HT-29 (cell line): ENCODE measurements at regions not wholly inside any gene's neighbourhood (a gene's known extent, or its start where the extent isn't known, plus 50 kb on each side); places are given as distances from the start of the nearest gene placed in this dataset.
"Not testable (repeated sequence)": the region's sequence is repeated elsewhere in the genome, so short reads cannot be mapped to it uniquely, and the experiment has no call there.

ENCODE experiments used
- DNase-seq: peaks from one replicate; pipeline ENCODE4 v3.0.0-alpha.2; 2015; ENCODE audit warnings: low spot score

DNA sequence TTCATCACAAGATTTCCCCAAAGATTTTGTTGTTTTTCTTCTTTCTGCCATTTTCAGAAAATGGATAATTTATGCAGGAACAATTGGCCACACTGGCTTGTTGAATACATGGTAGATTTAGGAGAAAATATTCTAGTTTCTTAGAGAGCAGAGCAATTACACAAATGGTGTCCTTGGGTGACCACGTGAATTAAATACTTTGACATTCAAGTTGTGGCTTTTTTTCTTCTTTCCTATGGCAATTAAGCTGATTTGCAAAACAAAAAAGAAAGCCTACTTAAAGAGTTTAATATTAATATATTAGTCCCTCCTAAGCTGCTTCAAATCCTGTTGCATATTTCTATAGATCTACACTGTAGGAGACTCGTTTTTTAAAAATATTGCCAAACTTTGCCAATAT lies 133.0 kb upstream of the HTR2C start:
- DNase-seq = no peak

DNA sequence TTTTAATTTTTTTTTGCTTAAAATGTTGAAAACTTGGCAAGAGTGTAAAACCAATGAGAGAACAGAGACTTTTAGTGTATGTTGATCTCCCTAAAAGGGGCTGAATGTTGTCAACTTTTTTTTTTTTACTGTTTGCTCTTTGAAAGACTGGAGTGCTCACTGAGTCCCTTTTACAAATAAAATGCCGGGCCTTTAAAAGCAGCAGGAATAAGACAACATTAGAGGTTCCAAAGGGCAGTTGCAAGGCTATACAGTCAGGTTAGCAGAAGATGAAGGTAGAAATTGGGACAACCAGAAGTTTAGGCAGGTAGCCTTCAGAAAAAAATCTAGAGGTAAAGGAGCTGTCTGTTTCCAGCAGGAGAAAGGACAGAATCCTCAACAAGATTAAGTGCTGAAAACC lies 132.5 kb upstream of the HTR2C start:
- DNase-seq = no peak

DNA sequence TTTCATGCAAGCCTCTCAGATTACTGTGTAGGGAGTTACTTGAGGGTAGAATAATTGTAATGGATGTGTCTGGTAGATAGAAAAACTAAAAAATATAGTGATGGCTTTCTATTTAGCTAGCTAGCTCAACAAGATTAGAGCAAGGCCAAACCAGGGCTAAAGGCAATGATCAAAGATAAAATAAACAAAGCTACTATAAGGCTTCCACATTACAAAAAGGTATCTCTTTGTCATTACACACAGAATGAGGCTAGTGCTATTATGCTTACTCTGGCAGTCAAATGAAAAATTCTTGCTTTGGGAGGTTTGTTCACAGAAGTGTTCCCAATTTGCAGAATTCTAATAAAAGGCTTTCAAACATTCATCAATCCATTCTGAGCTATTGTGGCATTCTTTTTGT lies 121.6 kb upstream of the HTR2C start:
- no peak for DNase-seq

DNA sequence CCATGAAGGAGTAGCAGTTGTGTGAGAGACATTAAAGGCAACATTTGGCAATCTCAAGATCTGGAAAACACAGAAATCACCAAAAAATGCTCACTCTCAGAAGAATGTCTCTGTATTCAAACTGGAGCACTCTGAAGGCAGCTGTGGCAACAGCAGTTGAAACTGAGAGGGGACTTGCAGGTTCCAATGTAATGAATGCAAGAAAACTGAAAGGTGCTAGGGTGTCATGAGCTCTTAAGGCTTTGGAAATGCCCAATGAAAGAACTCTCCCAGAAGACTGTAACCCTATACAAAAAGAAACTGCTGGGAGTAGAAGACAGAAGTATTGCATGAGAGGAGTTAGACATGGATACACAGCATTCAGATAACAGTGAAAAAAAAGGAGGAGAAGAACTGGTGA lies 118.2 kb upstream of the HTR2C start:
- DNase-seq = no peak

DNA sequence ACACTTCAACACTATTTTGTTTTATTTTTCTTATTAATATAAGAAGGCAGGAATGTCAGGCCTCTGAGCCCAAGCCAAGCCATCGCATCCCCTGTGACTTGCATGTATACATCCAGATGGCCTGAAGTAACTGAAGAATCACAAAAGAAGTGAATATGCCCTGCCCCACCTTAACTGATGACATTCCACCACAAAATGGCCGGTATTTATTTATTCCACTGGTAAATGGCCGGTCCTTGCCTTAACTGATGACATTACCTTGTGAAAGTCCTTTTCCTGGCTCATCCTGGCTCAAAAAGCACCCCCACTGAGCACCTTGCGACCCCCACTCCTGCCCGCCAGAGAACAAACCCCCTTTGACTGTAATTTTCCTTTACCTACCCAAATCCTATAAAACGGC lies 111.9 kb upstream of the HTR2C start:
- DNase-seq = not testable (repeated sequence)

DNA sequence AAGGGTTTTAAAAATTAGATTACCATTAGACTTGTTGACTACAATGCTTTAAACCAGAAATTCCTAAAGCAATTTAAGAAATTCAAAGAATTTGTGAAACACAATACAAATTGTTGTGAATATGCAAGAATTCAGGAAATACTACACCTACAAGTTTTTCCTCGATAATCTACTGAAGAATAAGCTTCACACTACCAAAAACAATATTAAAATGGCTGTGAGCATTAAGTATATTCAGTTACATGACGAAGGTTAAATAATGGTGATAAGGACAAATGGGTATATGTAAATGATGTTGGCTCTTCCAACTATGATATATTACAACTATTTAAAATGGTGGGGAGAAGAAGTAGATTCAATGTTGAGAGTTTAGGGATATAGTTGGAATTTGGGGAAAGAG lies 111.1 kb upstream of the HTR2C start:
- no peak for DNase-seq

DNA sequence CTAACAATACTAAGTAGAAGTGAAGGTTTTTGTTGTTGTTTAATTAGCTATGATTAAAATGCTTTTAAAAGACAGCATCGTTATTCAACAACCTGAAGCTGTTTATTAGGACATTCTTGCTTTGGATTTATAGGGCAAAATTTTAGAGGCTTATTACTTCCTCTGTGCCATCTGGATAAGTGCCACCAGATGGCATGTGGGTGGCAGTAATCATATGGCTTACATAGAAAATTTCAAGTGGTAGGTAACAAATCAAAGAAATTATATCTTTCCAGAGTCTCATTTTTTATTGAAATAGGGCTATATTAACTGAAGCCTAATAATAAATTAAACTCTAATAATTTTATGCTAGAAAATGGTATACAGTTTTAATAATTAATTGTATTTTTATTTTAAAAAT lies 83.3 kb upstream of the HTR2C start:
- peak; percentile 25 for DNase-seq

DNA sequence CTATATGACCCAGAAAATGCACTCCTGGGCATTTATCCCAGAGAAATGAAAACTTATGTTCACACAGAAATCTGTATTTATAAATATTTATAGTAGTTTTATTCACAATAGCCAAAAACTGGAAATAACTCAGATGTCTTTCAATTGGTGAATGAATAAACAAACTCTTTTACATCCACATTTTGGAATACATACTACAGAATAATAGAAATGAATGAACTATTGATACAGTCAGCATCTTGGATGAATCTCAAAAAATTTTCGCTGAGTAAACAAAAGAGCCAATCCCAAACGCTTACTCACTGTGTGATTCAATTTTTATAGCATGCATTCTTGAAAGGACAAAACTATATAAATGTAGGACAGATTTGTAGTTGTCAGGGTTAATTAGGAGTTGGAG lies 75.1 kb upstream of the HTR2C start:
- no peak for DNase-seq

DNA sequence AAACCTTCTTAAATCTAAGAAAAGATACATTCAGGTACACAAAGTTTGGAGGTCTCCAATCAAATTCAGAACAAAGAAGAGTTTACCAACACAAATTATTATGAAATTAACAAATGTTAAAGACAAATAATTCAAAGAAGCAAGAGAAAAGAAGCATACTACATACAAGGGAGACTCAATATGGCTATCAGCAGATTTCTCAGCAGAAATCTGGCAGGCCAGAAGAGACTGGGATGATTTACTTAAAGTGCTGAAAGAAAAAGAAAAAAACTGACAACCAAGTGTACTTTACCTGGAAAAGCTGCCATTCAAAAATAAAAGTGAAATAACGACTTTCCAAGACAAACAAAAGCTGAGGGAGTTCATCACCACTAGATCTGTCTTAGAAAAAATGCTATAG lies 64.4 kb upstream of the HTR2C start:
- no peak for DNase-seq

DNA sequence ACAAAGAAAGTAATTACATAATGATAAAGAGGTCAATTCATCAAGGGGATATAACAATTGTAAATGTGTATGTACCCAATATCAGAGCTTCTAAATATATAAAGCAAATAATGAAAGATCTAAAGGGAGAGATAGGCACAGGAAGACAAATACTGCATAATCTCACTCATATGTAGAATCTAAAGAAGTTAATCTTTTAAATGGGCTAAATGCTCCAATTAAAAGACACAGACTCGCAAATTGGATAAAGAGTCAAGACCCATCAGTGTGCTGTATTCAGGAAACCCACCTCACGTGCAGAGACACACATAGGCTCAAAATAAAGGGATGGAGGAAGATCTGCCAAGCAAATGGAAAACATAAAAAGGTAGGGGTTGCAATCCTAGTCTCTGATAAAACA lies 63.2 kb upstream of the HTR2C start:
- not testable (repeated sequence) for DNase-seq

DNA sequence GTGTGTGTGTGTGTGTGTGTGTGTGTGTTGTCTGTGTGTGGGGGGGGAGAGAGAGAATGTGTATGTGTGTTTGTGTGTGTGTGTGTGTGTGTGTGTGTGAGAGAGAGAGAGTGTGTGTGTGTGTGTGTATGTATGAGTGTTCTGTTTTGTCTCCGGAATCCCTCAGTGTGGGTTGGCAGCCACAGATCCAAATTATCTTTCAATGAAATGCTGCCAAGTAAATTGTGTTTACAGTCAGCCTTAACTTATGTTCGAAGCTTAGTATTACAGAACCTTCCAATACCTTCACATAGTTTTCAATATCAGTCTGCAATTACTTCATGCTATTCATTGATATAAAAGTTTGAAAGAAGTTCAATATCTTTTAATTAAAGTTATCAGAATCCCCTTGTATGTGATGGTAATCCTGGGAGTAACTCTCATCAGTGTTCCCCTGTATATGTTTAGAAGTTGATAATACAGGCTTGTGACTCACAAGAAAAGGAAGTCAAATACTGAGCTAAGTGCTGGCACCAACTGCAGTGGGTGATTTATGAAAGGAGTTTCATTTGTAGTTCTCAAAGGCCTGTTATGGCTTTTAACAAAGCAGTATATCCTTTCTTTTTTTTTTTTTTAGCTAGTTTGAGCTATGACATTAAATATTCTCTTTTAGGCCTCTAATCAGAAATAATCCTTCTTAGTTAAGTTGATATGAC lies 51.6 kb upstream of the HTR2C start:
- DNase-seq = no peak
